ENCODE measurements at regions not wholly inside any gene's neighbourhood (a gene's known extent, or its start where the extent isn't known, plus 50 kb on each side); places are given as distances from the start of the nearest gene placed in this dataset.

DNA sequence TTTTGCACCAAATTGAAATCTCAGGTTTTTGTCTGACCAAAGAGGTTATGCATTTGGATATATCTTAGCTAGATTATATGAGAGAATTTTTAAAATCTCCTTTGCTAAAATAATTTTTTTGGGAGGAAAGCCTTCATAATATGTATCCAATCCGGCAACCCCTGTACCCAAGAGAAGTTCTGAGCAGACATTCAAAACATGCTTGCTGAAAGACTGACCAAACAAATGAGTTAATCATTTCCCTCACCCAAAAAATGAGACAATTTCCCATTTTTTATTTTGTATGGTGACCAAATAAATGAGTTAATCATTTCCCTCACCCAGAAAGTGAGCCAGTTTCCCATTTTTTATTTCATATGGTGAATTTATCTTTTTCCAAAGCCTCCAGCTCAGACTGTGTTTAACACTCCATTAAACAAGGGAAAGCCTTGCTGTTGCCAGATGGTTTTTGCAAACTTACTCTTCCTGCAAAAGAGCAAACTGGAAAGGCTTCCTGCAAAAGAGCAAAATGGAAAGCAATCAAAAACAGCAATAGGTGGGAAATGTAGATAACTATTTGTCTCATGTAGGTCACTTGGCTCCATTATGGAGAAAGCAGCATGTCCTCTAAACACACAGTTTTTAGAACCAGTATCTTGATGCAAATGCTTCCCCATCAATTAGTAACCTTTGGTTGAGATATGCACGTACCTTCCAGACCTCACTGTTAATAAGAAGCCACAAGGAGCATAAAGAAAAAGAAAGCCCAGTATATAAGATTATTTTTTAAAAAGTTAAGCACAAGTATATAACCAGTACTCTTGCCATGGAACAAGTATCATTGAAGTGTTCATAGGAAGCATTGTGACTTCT, 78.4 kb upstream of the OSTN start:
- no peak overlapping the region for H3K27ac Mint-ChIP-seq
- TF ChIP-seq, protein P1, sequence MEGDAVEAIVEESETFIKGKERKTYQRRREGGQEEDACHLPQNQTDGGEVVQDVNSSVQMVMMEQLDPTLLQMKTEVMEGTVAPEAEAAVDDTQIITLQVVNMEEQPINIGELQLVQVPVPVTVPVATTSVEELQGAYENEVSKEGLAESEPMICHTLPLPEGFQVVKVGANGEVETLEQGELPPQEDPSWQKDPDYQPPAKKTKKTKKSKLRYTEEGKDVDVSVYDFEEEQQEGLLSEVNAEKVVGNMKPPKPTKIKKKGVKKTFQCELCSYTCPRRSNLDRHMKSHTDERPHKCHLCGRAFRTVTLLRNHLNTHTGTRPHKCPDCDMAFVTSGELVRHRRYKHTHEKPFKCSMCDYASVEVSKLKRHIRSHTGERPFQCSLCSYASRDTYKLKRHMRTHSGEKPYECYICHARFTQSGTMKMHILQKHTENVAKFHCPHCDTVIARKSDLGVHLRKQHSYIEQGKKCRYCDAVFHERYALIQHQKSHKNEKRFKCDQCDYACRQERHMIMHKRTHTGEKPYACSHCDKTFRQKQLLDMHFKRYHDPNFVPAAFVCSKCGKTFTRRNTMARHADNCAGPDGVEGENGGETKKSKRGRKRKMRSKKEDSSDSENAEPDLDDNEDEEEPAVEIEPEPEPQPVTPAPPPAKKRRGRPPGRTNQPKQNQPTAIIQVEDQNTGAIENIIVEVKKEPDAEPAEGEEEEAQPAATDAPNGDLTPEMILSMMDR (IDR thresholded peaks at IDR 0.05): no peak
- Histone ChIP-seq H2AFZ (ENCODE audit: insufficient read depth, low read depth, low read length, poor library complexity, severe bottlenecking) (no peak overlapping the region), H3K4me3 (replicated peaks in 1 of 3; ENCODE audit: low read depth in 2 of 3, low read length in 3 of 3) (no peak overlapping the region), H3K27me3 (ENCODE audit: control insufficient read depth in 2 of 2, insufficient read depth in 2 of 2, low read length in 2 of 2) (no peaks in the 10 kb centered on the region), H3K9ac (ENCODE audit: insufficient read depth, low read length, poor library complexity, severe bottlenecking) (no peak overlapping the region), H3K79me2 (ENCODE audit: insufficient read depth, low read length) (no peaks in the 10 kb centered on the region), H3K4me1 (ENCODE audit: control insufficient read depth in 1 of 2, insufficient read depth in 2 of 2, low read length in 2 of 2) (no peaks in the 10 kb centered on the region), H3K9me3 (replicated peaks in 1 of 2; ENCODE audit: control insufficient read depth in 1 of 2, insufficient read depth in 1 of 2, low read length in 2 of 2) (no peaks in the 10 kb centered on the region), H3K4me2 (replicated peaks; ENCODE audit: extremely low read depth, low read length, poor library complexity, severe bottlenecking) (no peak overlapping the region), H4K20me1 (ENCODE audit: insufficient read depth, low read length) (no peaks in the 10 kb centered on the region), H3K27ac (ENCODE audit: low read depth in 1 of 2, low read length in 2 of 2) (no peak overlapping the region), H3K36me3 (replicated peaks in 1 of 2; ENCODE audit: control insufficient read depth in 1 of 2, insufficient read depth in 2 of 2, low read length in 2 of 2) (no peaks in the 10 kb centered on the region)
- no peaks in the 10 kb centered on the region for H3K4me1 Mint-ChIP-seq
- peaks cover 0 to 3% (median 2%) of the 10 kb centered on the region in 3 donors for H3K27me3 Mint-ChIP-seq (ENCODE audit: low read depth in 3 of 3)
- no peak for DNase-seq
- intact Hi-C loops (cut with micrococcal nuclease): no loop called here
- no CpG with 5 or more reads among the region's 2 CpGs for WGBS (ENCODE audit: insufficient coverage)
- peaks cover 3 to 11% (median 5%) of the 10 kb centered on the region in 7 donors for H3K9me3 Mint-ChIP-seq
- H3K36me3 Mint-ChIP-seq: no peaks in the 10 kb centered on the region
- H3K4me3 Mint-ChIP-seq: no peak overlapping the region

DNA sequence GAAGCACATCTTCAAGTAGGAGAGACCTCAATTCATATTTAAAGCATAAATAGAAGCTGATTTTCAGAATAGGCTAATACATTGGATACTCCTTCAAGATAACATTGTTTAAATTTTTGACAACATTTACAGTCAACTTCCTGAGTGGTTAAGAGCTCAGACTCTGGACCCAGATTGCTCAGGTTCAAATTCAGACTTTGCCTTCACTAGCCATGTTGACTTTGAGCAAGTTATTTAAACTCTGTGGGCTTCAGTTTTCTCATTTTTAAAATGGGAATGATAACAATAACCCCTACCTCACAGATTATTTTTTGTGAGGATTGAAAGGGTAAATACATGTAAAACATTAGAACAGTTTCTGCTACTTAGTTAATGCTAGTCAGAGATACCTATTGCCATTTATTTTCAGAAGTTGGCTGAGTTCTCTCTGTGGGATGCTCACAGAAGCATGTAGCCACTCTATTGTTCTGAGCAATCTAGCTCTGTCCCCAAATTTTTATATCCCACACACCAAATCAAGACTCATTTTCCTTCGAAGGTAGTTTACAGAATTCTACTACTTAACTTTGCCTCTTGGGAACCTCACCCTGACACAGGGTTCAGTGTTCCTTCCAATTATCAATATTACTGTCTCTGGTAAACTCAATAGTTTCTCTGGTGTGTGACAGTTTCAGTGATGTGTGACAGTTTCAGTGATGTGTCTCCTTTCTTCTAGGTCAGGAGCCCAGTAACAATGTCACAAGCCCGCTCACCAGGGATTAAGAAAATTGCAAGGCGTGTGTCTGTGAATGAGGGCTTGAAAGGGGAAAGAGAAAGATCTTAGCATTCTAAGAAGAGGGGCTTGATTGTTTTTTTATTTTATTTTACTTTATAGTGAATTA, 79.4 kb upstream of the OSTN start:
- H3K27ac Mint-ChIP-seq: no peak overlapping the region
- Histone ChIP-seq H3K4me3 (replicated peaks in 1 of 3; ENCODE audit: low read depth in 2 of 3, low read length in 3 of 3) (no peak overlapping the region), H4K20me1 (ENCODE audit: insufficient read depth, low read length) (no peaks in the 10 kb centered on the region), H3K27me3 (ENCODE audit: control insufficient read depth in 2 of 2, insufficient read depth in 2 of 2, low read length in 2 of 2) (no peaks in the 10 kb centered on the region), H2AFZ (ENCODE audit: insufficient read depth, low read depth, low read length, poor library complexity, severe bottlenecking) (no peak overlapping the region), H3K4me1 (ENCODE audit: control insufficient read depth in 1 of 2, insufficient read depth in 2 of 2, low read length in 2 of 2) (no peaks in the 10 kb centered on the region), H3K4me2 (replicated peaks; ENCODE audit: extremely low read depth, low read length, poor library complexity, severe bottlenecking) (no peak overlapping the region), H3K9me3 (replicated peaks in 1 of 2; ENCODE audit: control insufficient read depth in 1 of 2, insufficient read depth in 1 of 2, low read length in 2 of 2) (no peaks in the 10 kb centered on the region), H3K27ac (ENCODE audit: low read depth in 1 of 2, low read length in 2 of 2) (no peak overlapping the region), H3K79me2 (ENCODE audit: insufficient read depth, low read length) (no peaks in the 10 kb centered on the region), H3K36me3 (replicated peaks in 1 of 2; ENCODE audit: control insufficient read depth in 1 of 2, insufficient read depth in 2 of 2, low read length in 2 of 2) (no peaks in the 10 kb centered on the region), H3K9ac (ENCODE audit: insufficient read depth, low read length, poor library complexity, severe bottlenecking) (no peak overlapping the region)
- intact Hi-C loops (cut with micrococcal nuclease): no loop called here
- no peaks in the 10 kb centered on the region for H3K4me1 Mint-ChIP-seq
- DNase-seq: no peak
- H3K9me3 Mint-ChIP-seq: peaks cover 0 to 5% (median 0%) of the 10 kb centered on the region in 7 donors
- H3K27me3 Mint-ChIP-seq (ENCODE audit: low read depth in 3 of 3): peaks cover 0 to 3% (median 2%) of the 10 kb centered on the region in 3 donors
- no peaks in the 10 kb centered on the region for H3K36me3 Mint-ChIP-seq
- TF ChIP-seq, protein P1 (IDR thresholded peaks at IDR 0.05): no peak
- 83% methylated on average over 1 of the region's 3 CpGs for WGBS (ENCODE audit: insufficient coverage)
- no peak overlapping the region for H3K4me3 Mint-ChIP-seq

All from CD14-positive monocyte (primary cell).